LHCN-M2 (cell line): ENCODE measurements at regions not wholly inside any gene's neighbourhood (a gene's known extent, or its start where the extent isn't known, plus 50 kb on each side); places are given as distances from the start of the nearest gene placed in this dataset.

Experiments used
- DNase-seq: peaks from one replicate; pipeline ENCODE4 v3.0.0-alpha.2; 2012; ENCODE audit warnings: low read depth

DNA sequence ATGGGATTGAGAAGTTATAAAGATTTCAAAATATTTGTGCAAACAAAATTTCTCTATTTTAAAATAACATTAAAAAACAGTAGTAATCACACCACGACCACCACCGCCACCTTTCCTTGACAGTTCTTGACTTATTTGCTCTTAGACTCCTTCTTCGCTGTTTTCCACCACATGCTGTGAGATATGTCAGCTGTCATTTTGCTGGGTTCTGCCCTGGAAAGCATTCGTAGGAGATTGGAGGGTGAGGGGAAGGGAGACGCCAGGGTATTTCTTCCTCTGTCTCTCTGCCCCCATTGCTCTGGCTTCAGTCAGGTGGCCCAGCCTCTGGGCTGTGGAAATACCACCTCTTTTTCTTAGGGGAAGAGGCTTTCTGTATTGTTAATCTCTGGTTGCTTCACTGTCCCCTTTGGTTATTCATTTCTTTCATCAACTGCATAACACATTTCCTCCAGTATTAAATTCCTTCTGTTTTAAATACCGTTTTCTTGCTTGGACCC, 186.2 kb downstream of the NEDD1 start:
- no peak for DNase-seq

DNA sequence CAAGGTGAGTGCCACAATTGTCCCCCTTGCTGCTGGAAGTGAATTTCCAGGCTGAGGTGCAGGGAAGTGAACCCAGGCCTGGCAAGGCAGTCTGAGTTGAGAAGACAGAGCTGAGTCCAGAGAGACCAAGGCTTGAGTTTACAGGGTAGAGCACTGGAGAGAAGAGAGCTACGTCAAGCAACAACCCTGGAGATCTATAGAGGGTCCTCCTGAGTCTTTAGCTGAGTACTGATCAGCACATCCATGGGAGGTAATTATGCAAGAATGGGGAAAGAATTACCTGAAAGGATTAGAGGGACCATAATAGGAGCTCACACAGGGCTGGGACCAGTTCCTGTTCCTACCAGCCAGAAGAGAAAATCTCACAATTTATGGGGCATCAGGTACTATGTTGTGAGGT, 190.7 kb downstream of the NEDD1 start:
- DNase-seq, result no peak

DNA sequence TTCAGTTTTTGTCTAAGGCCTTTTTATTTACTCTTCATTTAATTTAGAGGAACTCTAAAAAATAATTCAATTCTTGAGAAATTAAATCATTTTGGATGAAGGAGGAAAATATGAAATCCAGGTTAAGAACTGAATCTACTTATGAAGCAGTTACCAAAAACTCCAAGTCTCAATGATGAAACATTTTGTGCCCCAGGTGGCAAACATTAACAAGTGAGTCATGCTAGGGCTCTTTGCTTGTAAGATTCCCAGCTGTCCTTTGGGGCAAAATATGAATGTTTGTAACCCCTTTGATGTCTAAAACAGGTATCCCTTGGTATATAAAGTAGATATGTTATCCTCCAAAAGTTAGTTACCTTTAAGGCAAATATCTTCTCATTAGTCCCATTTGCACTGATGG, 202.4 kb downstream of the NEDD1 start:
- DNase-seq, result no peak

DNA sequence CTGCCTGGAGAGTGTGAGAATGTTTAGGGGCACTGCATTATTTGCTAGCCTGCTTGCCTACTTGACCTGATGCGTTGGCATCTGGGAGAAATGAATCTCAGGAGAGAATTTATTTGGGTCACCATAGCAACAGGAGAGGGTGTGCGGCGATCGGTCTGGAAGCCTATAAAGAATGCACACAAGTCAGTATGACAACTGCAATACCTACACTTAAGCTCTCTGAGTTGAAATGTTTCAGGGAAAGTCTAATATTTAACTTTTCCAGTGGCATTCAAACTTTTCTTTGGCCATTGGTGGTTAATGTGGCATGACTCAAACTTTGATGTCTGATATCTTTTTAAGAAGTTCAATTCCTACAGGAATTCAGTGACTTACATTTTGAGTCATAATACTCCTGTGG, 205.1 kb downstream of the NEDD1 start:
- no peak for DNase-seq

DNA sequence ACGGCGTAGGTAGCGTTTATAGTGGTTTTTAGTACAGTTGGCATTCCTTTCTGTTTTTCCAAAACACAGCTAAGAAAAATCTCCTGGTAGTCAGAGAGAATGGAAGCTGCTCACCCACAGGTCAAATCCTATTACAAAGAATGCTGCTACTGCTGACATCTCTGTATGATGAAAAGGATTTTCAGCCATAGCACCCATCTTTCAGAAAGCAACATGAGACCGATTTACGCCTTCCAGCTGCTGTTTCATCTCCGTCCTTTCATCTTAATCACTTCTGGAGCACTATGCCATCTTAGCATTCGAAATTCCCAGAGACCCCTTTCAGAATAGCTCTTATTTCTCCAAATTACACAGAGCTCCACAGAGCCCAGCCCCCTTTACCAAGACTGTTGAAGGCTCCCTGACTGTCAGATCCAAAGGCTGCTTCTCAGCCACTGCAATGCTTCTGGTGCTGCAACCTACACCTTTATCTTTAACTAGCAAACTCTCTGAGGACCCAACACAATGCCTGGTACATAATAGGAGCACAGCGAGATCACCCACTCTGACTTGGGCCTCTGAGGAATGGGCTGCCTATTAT, 211.8 kb downstream of the NEDD1 start:
- DNase-seq, result no peak

DNA sequence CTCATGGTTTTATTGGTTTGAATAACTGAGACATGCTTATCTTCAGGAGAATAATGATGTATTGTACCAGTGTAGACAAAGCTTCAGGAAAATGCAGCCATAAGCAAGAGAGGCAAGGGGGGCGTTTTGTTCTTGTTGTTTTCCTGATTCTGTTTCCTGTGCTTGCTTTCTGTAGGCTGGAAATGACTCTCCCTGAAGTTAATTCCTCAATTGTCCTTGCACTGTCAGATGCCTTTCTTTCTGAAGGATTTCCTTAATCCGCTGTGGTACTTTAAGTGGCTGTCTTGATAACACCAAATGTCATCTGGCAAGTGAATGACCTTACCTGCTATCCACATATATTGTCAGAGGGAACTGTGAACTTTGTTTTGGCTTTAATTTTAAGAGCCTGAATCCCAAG, 220.0 kb downstream of the NEDD1 start:
- no peak for DNase-seq

DNA sequence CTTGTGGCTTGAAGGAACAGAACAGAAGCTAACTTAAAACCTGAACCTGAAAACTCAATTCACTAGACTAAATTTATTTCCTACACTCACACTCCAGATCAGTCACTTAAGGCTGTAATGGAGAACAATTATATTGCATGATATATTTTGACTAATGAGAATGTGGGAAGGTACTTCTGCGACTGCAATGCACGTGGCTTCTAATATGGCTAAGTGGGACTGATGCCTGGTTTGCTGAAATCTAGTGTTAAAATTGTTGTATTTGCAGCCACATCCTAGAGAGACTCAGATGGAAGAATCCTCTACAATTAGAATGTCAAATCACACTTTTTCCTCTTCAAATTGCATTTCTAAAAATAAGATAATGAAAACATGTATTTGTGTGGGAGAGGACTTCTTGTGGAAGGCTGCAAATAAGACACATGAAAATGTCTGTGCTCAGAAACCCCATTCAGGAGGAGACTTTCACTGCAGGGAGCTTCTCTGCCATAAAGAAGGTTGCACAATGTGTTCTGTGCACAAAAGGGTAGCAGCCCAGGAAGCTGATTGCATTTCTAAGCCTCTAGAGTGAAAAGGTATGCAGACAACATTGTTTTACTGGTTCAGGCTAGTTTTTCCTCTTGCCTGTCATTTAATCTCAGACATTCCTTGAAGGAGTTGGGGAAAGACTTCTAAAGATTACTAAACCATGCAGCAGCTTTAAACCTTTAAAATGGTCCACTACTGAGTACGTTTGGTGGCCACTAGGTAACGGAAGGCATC, 224.3 kb downstream of the NEDD1 start:
- no peak for DNase-seq

DNA sequence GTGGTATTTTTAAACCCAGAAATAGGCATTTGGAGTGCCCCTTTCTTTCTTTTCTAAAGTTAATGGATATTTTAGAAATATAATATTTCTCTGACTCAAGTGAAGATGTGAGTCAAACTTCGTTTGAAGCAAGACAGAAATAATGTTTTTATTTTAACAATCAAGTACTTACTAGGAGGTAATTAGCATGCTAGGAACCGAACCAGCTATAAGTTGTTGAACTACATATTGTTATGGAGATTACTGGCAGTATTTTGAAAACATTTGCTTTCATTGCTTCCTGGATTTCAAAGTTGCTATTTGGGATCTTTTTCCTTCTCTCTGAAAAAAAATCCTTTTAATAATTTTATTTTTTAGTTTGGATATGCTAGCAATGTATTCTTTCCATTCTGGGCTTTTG, 225.2 kb downstream of the NEDD1 start:
- no peak for DNase-seq

DNA sequence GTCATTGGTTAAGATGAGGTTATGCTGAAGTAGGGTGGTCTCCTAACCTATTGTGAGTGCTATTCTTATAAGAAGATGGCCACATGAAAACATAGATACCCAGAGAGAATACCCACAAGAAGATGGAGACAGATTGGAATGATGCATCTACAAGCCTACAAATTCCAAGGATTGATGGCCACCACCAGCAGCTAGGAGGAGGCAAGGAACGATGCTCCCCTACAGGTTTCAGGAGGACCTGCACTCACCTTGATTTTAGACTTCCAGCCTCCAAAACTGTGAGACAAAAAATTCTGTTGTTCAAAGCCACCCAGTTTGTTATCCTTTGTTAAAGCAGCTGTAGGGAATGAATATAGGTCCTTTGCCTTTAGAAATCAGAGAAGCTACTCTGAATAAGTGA, 227.4 kb downstream of the NEDD1 start:
- no peak for DNase-seq

DNA sequence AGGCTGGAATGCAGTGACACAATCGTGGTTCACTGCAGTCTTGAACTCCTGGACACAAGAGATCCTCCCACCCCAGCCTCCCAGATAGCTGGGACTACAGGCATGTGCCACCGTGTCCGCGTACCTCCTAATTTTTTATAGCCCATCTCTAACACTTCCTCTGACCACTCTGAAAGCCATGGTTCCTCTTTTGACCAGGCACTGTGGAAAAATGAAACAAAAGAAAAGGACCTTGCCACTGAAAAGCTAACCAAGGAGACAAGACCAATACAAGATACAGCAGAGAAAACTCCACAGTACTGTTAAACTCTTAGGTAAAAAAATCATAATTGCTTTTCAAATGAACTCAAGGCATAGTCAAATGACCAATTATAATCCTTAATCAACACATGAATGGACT, 233.3 kb downstream of the NEDD1 start:
- DNase-seq, result no peak

DNA sequence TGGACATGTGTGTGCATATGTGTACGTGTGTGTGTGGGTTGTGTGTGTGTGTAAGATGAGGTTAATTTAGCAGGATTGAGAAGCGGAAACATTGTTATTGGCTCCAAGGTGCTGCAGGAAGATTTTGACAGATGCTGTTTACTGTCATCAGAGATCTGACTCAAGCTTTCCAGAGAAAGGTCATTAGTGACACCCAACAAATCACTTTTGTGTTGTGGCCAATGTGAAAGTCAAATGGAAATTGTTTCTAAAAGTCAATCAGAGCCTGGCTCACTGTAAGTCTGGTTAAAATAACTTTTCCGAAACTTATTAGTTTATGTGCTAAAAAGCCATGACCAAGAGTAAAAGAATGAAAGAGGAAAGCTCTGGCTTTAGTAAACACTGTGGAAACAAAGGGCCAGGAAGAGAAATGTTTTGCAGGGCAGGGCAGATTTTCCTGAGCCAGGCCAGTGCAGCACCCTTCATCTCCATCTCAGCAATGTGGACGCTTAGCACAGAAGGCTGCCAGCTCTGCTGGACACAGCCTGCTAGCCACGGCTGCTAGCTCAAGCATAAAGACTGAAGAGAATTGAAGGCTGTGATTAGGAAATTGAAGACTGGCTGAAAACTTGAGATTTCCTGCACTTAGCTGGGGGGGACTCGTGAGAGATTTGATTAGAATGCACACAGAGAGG, 235.8 kb downstream of the NEDD1 start:
- DNase-seq, result no peak

DNA sequence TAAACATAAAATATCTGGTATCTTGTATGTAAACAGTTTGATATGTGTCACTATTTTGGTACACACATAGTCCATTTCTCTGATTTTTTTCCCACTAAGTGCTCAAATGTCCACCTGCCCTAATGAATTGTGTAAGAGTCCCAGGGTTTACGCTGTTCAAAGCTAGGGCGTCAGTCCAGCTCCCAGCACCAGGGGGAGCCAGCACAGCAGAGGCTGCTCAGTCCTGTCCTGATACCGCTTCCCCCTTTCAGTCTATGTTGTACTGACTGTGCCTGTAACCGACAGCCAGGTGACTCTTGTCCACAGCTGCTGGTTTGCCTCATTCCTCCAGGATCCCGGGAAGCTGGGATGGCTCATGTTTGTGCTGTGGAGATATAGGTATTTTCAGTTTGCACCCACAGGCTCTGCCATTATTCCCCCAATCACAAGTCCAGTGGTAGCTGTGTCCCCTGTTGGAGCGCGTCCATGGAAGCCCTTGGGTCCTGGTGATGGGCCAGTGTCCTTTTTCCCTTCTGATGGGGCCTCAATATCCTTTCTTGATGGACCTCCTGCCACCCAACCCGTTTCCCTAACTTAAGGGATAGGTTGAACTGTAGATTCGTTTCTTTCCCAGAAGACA, 242.0 kb downstream of the NEDD1 start:
- DNase-seq, result peak; percentile 0

DNA sequence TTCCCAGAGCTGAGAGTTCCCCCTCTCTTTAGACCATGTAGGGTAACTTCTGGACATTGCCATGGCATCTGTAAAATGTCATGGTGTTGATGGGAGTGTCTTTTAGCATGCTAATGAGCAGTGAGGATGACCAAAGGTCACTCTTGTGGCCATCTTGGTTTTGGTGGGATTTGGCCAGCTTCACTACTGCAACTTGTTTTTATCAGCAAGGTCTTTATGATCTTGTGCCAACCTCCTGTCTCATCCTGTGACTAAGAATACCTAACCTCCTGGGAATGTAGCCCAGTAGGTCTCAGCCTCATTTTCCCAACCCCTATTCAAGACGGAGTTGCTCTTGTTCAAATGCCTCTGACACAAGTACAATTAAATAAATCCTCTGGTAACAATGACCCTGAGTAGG, 244.4 kb downstream of the NEDD1 start:
- DNase-seq, result no peak

DNA sequence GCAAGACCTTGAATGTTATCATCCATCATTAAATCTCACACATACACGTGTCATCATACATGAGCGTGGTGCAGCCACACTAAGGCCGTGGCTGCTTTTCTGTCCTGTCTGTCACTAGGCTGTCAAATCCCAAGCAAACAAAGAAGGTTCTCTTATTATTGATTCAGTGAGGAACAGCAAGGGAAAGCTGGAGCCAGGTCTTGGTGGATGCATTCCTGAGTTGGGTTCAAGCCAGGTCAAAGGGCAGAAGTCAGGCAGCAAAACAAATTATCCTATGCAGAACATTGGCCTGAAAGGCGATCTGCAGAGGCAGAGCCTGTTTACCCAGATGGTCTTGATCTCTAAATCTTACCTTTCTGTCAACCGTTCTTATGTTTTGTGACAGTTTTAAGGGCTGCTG, 252.3 kb downstream of the NEDD1 start:
- DNase-seq, result no peak

DNA sequence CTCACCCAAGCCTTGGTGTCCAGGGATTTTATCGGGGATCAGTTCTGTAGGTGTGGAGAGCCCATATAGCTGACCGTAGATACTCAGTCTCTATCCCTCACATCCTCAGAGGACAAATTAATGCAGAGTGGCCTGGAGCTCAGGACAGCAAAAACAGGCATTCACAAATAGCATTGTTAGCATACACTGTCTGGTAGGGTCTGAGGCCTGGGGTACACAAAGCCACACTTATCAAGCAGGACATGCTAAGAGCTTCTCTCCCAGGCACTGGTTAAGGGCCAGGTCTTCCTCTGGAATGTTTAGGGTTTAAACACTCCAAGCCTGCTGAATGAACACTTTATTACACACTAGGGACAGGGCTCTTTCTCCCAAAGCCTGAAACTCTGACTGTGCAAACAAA, 253.2 kb downstream of the NEDD1 start:
- DNase-seq, result no peak

DNA sequence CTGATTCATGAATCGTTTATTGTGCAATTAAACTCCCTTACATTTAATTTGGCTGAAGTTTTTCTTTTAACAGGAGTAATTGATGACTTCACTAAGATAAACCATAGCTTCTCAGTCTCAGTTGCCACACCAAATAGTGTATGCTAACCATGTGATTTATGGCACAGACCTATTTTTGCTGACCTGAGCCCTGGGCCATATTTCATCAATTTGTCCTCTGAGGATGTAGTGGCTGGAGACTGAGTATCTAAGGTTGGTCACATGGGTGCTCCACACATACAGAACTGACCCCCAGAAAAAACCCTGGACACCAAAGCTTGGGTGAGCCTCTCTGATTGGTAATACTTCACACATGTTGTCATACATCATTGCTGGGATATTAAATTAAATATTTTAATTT, 255.1 kb downstream of the NEDD1 start:
- no peak for DNase-seq

DNA sequence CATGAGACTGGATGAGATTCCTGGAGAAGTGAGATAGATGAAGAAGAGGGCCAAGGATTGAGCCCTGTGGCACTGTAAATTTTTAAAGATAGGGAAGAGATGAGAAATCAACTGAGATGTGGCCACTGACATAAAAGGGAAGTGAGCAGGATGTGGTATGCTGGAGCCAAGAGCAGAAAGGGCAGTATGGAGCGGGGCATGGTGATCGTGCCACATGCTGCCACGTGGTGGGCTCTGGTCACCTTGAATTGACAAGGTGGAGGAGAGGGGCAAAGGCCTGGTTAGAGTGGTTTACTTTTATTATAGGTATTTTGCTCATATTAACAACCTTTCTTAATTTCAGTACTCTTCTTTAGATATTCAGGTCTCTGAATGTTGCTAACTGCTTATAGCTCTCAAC, 257.9 kb downstream of the NEDD1 start:
- DNase-seq, result no peak

DNA sequence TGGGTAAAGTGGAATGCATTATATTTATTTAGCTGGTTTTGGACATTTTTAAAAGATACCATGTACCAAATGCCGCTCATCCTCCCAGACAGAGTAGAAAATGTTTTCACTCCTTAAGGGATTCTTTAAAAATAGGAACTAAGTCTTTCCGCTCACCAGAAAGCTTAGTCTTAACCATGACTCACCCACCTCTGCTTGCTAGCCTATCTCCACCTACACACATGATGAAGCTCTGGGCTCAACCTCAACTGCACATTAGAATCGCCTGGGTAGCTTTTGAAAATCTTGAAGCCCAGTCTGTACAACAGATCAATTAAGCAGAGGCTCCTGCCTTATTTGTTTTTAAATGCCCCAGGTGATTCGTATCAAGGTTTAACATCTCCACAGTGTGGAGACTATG, 260.5 kb downstream of the NEDD1 start:
- DNase-seq, result no peak

DNA sequence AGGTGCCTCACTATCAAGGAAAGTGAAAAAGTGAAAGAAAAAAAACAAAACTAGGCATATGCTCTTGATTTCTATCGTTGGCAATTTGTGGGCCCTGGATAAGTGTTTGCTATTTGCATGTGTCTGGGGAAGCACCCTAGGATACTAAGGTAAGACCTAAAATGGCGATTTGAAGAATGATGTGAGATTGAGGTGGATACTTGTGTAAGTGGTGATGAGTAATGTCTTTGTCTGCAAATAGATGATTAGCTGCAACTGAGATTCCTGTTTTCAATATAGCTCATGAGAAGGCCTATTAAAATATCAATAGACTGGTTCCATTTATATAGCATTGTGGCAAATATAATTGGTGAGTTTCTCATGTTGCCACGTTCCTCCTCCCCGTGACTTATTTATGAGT, 261.7 kb downstream of the NEDD1 start:
- DNase-seq, result no peak

DNA sequence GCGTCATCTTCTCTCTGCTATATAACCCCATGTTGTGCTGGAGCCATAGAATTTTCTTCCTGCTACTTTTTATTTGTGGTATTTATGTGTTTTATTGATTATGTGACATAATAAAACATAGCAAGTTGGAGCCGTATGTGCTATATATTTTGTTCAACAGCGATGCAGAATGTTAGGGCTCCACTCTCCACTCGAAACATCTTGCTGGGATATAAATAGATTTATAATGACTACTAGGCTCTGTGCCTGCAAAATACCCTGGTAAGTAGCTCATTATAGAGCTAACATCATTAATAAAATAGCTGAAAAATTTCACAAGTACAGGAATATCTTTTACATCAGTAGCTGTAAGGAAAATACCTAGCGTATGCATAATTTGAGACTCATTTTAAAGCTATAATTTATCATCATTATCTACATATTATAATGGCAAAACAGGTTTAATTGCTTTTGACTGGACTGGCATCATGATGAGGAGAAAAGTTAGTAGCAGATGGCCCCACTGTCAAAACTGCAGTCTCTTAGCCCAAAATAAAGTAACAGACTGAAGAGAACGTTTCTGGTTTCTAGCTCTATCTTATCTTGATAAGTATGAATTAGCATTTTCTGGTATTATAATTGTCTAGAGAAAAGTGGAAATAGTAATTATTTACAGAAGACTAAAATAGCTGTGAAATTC, 263.0 kb downstream of the NEDD1 start:
- no peak for DNase-seq

DNA sequence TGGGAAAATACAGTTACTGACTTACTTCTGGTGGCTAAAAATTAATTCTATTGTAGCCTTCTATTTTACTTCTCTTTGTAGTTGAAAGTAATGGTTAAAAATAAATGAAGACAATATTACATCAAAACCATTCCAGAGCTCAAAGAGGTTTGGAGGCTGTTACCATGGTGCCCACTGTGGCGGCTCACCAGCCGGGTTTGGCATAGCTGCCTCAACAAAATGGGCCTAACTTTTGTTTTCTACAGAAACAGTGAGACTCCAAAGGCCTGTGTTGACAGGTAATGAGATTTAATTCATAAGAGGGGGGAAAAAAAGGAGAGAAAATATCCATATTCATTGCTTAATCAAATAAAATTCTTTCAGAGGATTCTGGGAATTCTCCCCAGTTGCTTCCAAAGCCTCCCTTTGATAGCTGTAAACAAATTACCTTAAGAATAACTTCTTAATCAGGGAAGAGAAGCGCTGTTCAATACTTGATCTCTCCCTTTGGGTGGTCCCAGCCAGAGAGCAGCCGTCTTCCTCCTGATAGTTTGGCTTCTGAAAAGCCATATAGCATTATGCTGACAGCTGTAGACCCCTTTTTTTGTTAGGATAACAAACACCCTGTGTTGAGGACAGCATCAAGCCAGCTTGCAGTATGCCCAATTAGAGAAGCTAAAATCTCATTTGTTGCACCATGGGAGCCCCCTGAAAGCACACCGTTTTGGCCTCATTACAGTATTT, 266.8 kb downstream of the NEDD1 start:
- DNase-seq, result no peak
